HG03175 (cell line): ENCODE measurements at regions not wholly inside any gene's neighbourhood (a gene's known extent, or its start where the extent isn't known, plus 50 kb on each side); places are given as distances from the start of the nearest gene placed in this dataset.
"Not testable (repeated sequence)": the region's sequence is repeated elsewhere in the genome, so short reads cannot be mapped to it uniquely, and the experiment has no call there.

ENCODE experiments used
- ATAC-seq: cut with Tn5 transposase; IDR thresholded peaks from one replicate; pipeline ENCODE4 v1.9.1; 2021; ENCODE audit warnings: mild to moderate bottlenecking, moderate library complexity; ENCODE audit not compliant: unreplicated experiment

- ATAC-seq, result no peak
These were observed 375.5 kb upstream of the SLITRK5 start for GRCh38 chr13:87295636-87296035.

DNA sequence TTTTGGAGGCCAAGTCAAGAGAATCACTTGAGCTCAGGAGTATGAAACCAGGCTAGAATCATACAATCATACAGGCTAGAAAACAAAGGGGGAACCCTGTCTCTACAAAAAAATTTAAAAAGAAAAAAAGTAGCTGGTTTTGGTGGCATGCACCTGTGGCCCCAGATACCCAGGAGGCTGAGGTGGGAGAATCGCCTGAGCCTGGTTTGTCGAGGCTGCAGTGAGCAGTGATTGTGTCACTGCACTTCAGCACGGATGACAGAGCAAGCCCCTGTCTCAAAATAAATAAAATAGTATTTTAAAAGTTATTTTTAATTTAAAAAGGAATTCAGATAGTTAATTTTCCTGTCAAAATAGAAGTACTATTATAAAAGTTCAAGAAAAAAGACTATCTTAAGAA lies 369.1 kb upstream of the SLITRK5 start:
- ATAC-seq, result no peak

- no peak for ATAC-seq
These were observed 368.2 kb upstream of the SLITRK5 start for GRCh38 chr13:87302931-87303330.

GRCh38 chr13:87311165-87311564 lies 360.0 kb upstream of the SLITRK5 start:
- no peak for ATAC-seq

DNA sequence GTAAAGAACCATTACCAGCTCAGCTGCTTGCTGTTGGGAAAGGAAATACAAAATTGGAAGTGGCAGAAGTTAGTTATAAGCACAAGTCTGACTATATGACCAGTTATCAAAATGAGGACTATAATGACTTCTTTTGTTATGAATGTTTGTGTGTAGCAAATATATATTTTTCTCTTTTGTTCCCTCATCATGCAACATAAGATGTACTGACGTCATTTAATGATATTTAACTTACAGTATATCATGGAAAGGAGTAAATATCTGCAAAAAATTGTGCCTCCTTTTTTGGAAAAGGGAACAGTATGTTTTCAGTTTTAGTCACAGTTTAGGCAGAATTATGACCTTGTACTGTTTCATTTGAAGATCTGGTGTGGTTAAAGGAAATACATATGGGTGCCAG lies 356.3 kb upstream of the SLITRK5 start:
- ATAC-seq, result no peak

DNA sequence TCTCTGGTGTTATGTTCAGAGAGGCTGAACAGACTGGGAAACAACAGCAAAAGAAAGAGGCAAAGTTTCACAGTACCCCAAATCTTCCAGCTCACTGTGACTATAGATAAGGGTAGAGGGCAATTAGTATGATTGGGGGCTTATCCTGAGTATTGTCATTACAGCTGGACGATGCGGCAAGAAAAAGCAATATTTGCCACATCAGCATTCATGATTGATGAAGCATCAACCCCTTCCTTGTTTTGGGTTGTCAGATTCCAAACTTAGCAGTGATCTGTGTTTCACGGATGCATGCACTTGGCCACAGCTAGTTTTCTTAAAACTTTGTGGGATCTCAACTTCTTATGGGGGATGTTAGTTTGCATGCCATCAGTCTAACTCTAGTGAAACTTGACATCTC lies 348.8 kb upstream of the SLITRK5 start:
- ATAC-seq, result no peak

DNA sequence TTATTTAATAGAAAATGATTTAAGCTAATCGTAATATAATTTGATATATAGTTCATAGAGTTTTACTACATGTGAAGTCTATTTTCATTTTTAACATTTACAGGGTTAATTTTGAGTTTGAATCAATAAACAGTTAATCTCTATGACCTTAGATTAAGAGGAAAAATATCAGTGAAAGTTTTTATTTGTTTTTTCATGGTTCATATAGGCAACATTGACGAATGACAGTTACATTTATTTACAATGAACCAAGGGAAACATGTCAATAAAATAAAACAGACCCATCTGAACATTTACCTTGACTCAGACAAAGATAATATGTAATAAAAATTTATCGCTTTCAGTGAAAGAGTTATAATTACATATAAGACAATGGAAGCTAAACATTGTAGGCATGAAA lies 346.6 kb upstream of the SLITRK5 start:
- no peak for ATAC-seq

- no peak for ATAC-seq
These were observed 340.0 kb upstream of the SLITRK5 start for GRCh38 chr13:87331178-87331577.

DNA sequence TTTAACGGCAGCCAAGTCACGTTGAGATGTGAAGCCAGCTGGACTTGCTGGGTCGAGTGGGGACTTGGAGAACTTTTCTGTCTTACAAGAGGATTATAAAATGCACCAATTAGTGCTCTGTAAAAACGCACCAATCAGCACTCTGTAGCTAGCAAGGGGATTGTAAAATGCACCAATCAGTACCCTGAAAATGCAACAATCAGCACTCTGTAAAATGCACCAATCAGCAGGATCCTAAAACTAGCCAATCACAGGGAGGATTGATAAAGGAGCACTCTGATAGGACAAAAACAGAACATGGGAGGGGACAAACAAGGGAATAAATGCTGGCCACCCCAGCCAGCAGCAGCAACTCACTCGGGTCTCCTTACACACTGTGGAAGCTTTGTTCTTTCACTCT lies 337.6 kb upstream of the SLITRK5 start:
- no peak for ATAC-seq

DNA sequence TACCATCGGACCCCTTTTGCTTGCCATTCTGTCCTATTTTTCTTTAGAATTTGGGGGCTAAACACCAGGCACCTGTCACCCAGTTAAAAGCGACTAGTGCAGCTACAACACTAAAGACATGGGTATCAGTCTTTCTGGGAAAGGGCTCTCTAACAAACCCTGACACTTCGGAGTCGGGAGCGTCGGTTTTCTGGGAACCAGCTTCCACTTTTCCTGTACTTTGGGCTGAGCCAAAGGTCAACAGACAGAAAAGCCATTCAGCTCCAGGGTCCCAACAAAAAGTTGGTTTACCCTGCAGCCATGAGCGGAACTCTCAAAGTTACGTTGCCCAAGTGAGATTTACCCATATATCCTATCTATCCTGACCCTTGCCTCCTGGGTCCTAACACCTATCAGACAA lies 337.0 kb upstream of the SLITRK5 start:
- ATAC-seq, result no peak

DNA sequence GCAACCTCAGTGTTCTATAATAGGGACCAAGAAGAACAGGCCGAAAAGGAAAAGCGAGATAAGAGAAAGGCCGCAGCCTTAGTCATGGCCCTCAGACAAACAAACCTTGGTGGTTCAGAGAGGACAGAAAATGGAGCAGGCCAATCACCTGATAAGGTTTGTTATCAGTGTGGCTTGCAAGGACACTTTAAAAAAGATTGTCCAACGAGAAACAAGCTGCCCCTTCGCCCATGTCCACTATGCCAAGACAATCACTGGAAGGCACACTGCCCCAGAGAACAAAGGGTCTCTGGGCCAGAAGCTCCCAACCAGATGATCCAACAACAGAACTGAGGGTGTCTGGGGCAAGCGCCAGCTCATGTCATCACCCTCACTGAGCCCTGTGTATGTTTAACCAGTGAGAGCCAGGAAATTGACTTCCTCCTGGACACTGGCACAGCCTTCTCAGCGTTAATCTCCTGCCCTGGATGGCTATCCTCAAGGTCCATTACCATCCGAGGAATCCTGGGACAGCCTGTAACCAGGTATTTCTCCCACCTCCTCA lies 334.8 kb upstream of the SLITRK5 start:
- not testable (repeated sequence) for ATAC-seq

DNA sequence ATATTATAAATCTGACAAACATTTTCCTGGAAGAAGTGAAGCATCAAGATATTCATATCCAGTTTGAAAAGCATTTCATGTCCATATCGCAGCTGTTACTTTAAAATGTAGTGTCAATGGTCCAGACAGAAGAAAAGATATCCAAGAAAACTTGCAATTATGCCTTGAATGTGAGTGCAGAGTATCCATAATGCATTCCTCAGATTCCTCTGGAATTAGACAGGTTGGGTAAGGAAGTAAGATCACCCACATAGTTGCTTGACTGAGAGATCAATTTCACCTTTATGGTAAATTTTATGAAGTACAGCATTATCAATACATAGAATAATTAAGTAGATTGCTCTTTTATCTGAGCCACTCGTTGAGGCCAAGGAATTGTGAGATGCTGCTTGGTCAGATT lies 327.0 kb upstream of the SLITRK5 start:
- no peak for ATAC-seq

DNA sequence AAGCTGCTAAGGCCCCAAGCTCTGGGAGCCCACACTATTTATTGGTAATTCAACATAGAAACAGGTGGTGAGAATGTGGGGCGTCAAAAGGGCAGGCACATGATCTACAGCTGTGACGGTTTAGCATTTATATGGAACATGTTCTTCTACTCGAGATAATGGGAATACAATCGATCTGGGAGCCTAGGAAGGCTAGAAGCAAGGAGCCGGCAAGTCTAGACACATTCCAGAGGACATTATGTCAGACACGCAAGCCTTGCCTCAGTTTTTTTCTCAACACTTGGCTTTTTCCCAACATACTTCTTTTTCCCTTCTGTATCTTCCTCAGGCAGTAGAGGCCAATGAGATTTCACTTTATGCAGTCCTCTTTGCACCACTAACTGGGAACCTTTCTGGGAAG lies 315.7 kb upstream of the SLITRK5 start:
- ATAC-seq, result no peak

DNA sequence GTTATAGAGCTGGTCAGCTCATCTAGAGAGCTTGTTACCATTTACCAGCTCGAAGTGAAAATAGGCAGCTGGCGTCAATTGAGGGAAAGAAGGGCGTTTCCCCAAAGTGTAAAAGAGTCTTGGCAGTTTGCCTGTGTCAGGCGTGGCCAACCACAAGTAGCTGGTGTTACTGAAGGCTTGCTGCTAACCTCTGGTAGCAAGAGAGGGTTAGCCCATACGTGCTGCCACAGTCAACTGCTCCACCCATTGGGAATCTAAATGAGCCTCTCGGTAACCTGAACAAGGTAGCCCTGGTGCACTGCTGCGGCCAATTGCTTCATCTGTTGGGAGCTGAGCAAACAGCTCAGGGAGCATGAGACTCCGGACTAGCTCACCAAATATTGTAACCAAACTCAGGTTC lies 314.9 kb upstream of the SLITRK5 start:
- no peak for ATAC-seq

- no peak for ATAC-seq
These were observed 312.9 kb upstream of the SLITRK5 start for GRCh38 chr13:87358319-87358718.

- ATAC-seq, result no peak
These were observed 310.0 kb upstream of the SLITRK5 start for GRCh38 chr13:87361216-87361615.

DNA sequence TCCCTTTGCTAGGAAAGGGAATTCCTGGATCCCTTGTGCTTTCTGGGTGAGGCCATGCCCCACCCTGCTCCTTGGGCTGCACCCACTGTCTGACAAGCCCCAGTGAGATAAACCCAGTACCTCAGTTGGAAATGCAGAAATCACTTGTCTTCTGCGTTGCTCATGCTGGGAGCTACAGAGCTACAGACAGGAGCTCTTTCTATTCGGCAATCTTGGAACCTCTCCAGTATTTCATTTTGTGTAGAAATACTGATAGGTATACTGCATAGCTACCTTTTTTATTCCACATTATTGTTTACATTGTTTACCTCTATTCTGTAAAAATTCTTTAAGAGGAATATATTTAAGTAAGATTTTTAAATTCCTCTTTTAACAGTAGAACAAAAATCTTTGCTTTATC lies 302.5 kb upstream of the SLITRK5 start:
- no peak for ATAC-seq

DNA sequence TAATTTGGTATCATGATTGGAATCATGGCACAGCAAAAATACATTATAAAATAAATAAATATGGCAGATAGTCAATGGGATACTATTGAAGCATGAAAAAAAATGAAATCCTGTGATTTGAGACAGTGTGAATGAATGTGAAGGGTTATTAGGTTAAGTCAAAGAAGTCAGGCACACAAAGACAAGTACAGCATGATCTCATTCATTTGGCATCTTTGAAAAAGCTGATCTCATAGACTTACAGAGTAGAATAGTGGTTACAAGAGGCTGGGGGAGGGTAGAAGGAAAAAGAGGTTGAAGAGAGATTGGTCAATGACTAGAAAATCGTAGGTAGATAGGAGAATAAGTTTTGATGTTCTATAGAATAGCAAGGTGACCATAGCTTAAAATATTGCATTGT lies 295.1 kb upstream of the SLITRK5 start:
- ATAC-seq, result no peak

DNA sequence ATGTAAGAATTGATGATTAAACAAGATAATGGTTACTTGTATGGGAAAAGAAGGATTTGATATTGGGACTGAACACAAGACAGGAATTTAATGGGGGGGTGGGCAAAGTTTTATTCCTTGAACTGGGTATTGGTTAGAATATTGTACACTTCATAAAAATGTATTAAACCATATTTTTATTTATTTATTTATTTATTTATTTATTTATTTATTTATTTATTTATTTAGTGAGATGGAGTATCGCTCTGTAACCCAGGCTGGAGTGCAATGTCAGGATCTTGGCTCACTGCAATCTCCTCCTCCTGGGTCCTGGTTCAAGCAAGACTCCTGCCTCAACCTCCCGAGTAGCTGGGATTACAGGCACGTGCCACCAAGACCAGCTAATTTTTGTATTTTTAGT lies 287.1 kb upstream of the SLITRK5 start:
- ATAC-seq, result no peak

DNA sequence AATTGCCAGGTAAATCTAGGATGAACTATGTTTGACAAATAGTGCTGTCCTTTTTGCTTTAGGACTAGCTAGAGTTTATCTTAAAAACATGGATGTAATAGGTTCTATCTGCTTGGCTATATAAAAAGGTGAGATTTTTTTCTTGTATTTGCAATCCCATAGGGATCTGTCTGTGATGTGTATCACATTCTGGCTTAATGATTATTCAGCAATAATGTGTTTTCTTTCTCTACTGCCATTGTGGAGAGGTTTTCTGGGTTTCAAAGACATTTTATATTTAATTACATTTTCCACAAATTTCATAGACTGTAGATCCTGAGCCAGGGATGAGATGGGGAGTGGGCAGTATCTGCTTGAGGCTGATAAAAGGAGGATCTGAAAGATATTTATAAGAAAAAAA lies 277.8 kb upstream of the SLITRK5 start:
- ATAC-seq, result no peak

DNA sequence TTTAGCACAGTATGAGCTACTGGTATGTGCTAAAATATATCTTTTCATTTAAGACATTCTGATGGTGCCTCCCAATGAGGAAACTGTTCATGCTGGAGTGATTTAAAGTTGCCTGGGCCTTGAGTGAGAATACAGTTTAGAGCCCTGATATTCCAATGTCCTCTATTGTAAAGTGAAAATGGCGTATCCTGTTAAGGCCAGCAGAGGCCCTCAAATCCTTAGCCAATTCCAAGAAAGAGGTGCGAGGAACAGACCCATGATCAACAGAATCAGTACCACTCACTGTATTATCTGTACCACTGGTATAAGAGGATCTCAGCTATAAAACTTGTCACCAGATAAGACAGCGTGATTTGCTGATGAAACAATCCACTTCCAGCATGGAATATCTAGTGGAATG lies 273.1 kb upstream of the SLITRK5 start:
- no peak for ATAC-seq

DNA sequence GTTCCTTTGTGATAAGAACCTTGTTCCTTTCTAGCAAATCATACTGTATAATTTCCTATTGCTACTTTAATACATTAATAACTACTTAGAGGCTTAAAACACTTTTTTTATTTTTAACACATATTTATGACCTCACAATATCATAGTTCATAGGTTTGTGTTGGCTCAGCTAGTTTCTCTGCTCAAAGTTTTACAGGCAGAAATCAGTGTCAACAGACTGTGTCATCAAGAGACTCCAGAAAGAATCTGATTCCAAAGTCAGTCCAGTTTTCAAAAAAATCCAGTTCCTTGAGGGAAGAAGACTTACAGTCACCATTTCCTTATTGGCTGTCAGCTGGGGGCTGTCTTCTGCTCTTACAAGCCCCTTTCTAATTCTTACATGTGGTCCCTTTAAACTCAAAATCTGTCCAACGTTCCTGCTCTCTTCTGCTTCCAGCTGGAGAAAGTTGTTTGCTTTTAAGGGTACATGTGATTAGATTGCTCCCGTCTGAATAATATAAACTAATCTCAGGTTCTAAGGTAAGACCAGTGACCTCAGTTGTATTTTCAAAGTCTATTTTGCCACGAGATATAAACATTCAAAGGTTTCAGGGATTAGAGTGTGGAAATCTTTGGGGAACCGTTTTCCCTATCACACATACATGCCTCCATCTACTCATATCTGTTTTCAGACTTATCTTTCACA lies 267.3 kb upstream of the SLITRK5 start:
- no peak for ATAC-seq

DNA sequence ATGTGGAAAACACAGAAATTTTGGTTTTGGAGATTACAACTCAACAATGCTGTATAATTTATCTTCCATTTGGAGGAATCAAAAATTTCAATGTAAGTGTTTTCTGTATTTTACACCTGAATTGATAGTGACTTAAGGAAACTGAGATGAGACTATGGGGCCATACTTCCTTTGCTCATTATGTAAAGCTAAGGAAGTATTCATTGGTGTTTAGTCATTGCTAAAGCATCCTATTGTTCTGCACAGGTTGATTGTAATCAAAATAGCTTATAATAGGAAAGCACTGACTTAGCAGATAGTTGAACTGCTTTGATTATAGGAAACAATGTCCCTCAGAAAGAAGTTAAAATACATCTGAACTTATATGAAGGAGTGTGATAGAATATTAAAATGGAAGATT lies 244.4 kb upstream of the SLITRK5 start:
- no peak for ATAC-seq
